SK-N-SH treated with all-trans-retinoic acid at 6 μM for 48 hours (cell line): ENCODE measurements at regions not wholly inside any gene's neighbourhood (a gene's known extent, or its start where the extent isn't known, plus 50 kb on each side); places are given as distances from the start of the nearest gene placed in this dataset.

Experiments used
- ARNTL ChIP-seq: fragments of 450-650 bp; formaldehyde crosslinking; IDR thresholded peaks from 2 replicates; pipeline ENCODE4 v1.5.0; 2020; ENCODE audit warnings: low read depth, mild to moderate bottlenecking, moderate library complexity, borderline replicate concordance
- BACH2 ChIP-seq: fragments of 250-450 bp; sonication (Bioruptor Pico); IDR thresholded peaks from 2 replicates; pipeline ENCODE4 v1.9.0; 2021; ENCODE audit warnings: mild to moderate bottlenecking, borderline replicate concordance
- PATZ1 ChIP-seq: fragments of 250-450 bp; sonication (Bioruptor Pico); IDR thresholded peaks from 2 replicates; pipeline ENCODE4 v1.8.0; 2020; ENCODE audit warnings: mild to moderate bottlenecking, moderate library complexity, borderline replicate concordance
- ZFP30 ChIP-seq: fragments of 450-650 bp; formaldehyde crosslinking; IDR thresholded peaks from 2 replicates; pipeline ENCODE4 v1.5.0; 2022; ENCODE audit warnings: mild to moderate bottlenecking, moderate library complexity

GRCh38 chr1:82901118-82901517 is 1097.8 kb downstream of the TTLL7 start:
- TF ChIP-seq BACH2 (CRISPR knock-in tag) (no peak), ARNTL (CRISPR knock-in tag) (no peak), PATZ1 (CRISPR knock-in tag) (no peak), ZFP30 (no peak)
